ENCODE measurements at regions not wholly inside any gene's neighbourhood (a gene's known extent, or its start where the extent isn't known, plus 50 kb on each side); places are given as distances from the start of the nearest gene placed in this dataset.

GRCh38 chr15:95018888-95019545 lies 787.7 kb downstream of the MCTP2 start:
- no peak overlapping the region for H2BK5ac ChIP-seq (ENCODE audit: low read depth, low read length)
- H2AK5ac ChIP-seq (ENCODE audit: low read depth, low read length), result no peak overlapping the region
- H3K14ac ChIP-seq (ENCODE audit: insufficient read length), result no peak overlapping the region
- TF ChIP-seq CHD2 (IDR thresholded peaks at IDR 0.05; ENCODE audit: low read length) (no peak), TCF12 (IDR thresholded peaks at IDR 0.05; ENCODE audit: low read depth, low read length) (no peak), SRF (IDR thresholded peaks at IDR 0.05; ENCODE audit: low read depth, low read length) (no peak), E2F6 (IDR thresholded peaks at IDR 0.05) (no peak), SIX5 (IDR thresholded peaks at IDR 0.05; ENCODE audit: low read depth, low read length) (no peak), EP300 (IDR thresholded peaks at IDR 0.05; ENCODE audit: borderline replicate concordance in 1 of 2, low read depth in 2 of 2, low read length in 2 of 2) (no peak), EZH2 (IDR thresholded peaks at IDR 0.05; ENCODE audit: low read depth, low read length, severe bottlenecking) (no peak), SP4 (IDR thresholded peaks at IDR 0.05; ENCODE audit: low read length) (no peak), CBX8 (IDR thresholded peaks at IDR 0.05; ENCODE audit: borderline replicate concordance, low read depth, low read length) (no peak), POU5F1 (IDR thresholded peaks at IDR 0.05; ENCODE audit: low read depth, low read length) (no peak), PHF8 (conservative IDR thresholded peaks at IDR 0.05; ENCODE audit: low read depth, low read length) (no peak), POLR2AphosphoS5 (IDR thresholded peaks at IDR 0.05; ENCODE audit: low read depth, low read length) (no peak)
- no peaks in the 10 kb centered on the region for H3K79me2 ChIP-seq (ENCODE audit: control insufficient read depth in 1 of 2, insufficient read depth in 2 of 2, low read length in 2 of 2)
- H3K9ac ChIP-seq (replicated peaks in 1 of 4; ENCODE audit: extremely low read depth in 1 of 4, low read depth in 3 of 4, low read length in 3 of 4), result no peak overlapping the region
- H3K23me2 ChIP-seq (ENCODE audit: low read depth, low read length), result no peaks in the 10 kb centered on the region
- no peaks in the 10 kb centered on the region for H3K27me3 ChIP-seq (replicated peaks in 1 of 4; ENCODE audit: control insufficient read depth in 3 of 4, extremely low read depth in 1 of 4, insufficient read depth in 3 of 4, low read length in 3 of 4)
- ChIA-PET POLR2A (ENCODE audit: partially characterized antibody) (no interaction called here), CTCF (ENCODE audit: partially characterized antibody) (interaction anchor here (0.6 to 0.7 kb wide), 2 partner anchors 14 to 297 kb away, joined by 3 read pairs; no protein-coding TSS in a partner anchor)
- H3K79me1 ChIP-seq (ENCODE audit: low read depth, low read length), result no peaks in the 10 kb centered on the region
- H3K4me2 ChIP-seq (ENCODE audit: insufficient read depth in 1 of 2, low read depth in 2 of 2, low read length in 2 of 2), result no peak overlapping the region
- no peak overlapping the region for H3K23ac ChIP-seq (ENCODE audit: insufficient read length)
- no peak overlapping the region for H4K5ac ChIP-seq (ENCODE audit: insufficient read length, low read depth, low read length)
- no peak overlapping the region for H2BK120ac ChIP-seq (replicated peaks; ENCODE audit: low read depth, low read length)
- H3K4ac ChIP-seq (replicated peaks; ENCODE audit: insufficient read length, low read depth, low read length), result no peak overlapping the region
- H4K20me1 ChIP-seq (replicated peaks in 1 of 2; ENCODE audit: control insufficient read depth in 1 of 2, insufficient read depth in 2 of 2, low read length in 2 of 2), result no peaks in the 10 kb centered on the region
- no peak overlapping the region for H2BK15ac ChIP-seq (ENCODE audit: low read length)
- H4K91ac ChIP-seq (replicated peaks; ENCODE audit: insufficient read length, low read length), result no peak overlapping the region
- no peak for DNase-seq (ENCODE audit: low read depth in 1 of 2, low spot score in 2 of 2)
- no peak overlapping the region for H2BK20ac ChIP-seq (ENCODE audit: low read length)
- H3K4me1 ChIP-seq (replicated peaks in 1 of 4; ENCODE audit: control insufficient read depth in 3 of 4, insufficient read depth in 4 of 4, low read length in 3 of 4), result peaks cover 0 to 2% (median 0%) of the 10 kb centered on the region in 4 experiments; a peak in 1 of 7 replicates
- H3K9me3 ChIP-seq (ENCODE audit: insufficient read depth in 2 of 2, low read depth in 1 of 2, low read length in 1 of 2), result no peaks in the 10 kb centered on the region
- no peak overlapping the region for H3K27ac ChIP-seq (ENCODE audit: low read depth, low read length)
- no peak overlapping the region for H3K4me3 ChIP-seq (ENCODE audit: extremely low read depth in 1 of 4, insufficient read depth in 2 of 4, low read depth in 3 of 4, low read length in 4 of 4)
- H3K36me3 ChIP-seq (ENCODE audit: control insufficient read depth in 2 of 4, insufficient read depth in 4 of 4, low read length in 3 of 4), result no peaks in the 10 kb centered on the region
- H2BK12ac ChIP-seq (ENCODE audit: low read depth, low read length), result no peak overlapping the region
- no peak for FAIRE-seq
- no peak overlapping the region for H2AFZ ChIP-seq (ENCODE audit: low read length)
- no peak overlapping the region for H3K18ac ChIP-seq (ENCODE audit: extremely low read depth, low read length)
- WGBS, 2 experiments (ENCODE audit: extremely low coverage in 1 of 2, insufficient coverage in 1 of 2, insufficient read length in 1 of 2, insufficient replicate concordance in 2 of 2, low coverage in 1 of 2, low lambda C conversion rate in 2 of 2, missing lambda C conversion rate in 1 of 2), result 89% methylated on average over 6 of the region's 6 CpGs; no CpG with 5 or more reads in 1 of the 2 experiments
- H3K56ac ChIP-seq (replicated peaks; ENCODE audit: insufficient read length, low read depth, low read length), result no peak overlapping the region
- no peak overlapping the region for H4K8ac ChIP-seq (ENCODE audit: extremely low read depth, insufficient read depth, low read length)

All from H1 (cell line).